CD4-positive, alpha-beta T cell treated with Interleukin-15 for 4 hours (primary cell): ENCODE measurements at regions not wholly inside any gene's neighbourhood (a gene's known extent, or its start where the extent isn't known, plus 50 kb on each side); places are given as distances from the start of the nearest gene placed in this dataset.

Experiments
- DNase-seq: peaks from one replicate; pipeline ENCODE4 v3.0.0-alpha.2; 2020; ENCODE audit warnings: low spot score

- DNase-seq: no peak
Observed at GRCh38 chr11:116148056-116148455, 624.7 kb downstream of the BUD13 start.

GRCh38 chr11:116145187-116145865 is 627.5 kb downstream of the BUD13 start:
- DNase-seq: no peak

DNA sequence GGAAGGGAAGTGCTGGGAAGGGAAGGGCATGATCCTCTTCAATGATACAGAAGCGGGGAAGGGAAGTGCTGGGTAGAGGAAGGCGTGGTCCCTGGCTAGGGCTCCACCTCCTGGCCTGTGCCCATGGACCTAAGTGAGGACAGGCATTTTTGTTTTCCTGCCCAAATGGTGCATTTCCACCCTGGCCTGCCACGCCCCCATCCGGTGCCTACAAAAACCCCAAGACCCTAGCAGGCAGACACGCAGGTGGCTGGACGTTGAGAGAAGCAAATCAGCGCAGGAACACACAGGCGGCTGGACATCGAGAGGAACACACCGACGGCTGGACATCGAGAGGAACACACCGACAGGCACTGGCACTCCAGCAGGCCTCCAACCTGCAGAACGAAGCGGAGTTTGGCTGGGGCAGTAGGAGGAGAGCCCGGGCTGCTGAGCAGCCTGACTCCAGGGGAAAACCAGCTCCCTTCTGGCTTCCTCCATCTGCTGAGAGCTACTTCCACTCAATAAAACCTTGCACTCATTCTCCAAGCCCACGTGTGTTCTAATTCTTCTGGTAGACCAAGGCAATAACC is 628.3 kb downstream of the BUD13 start:
- no peak for DNase-seq

- no peak for DNase-seq
Observed at GRCh38 chr11:116138280-116138679, 634.1 kb upstream of the CADM1 start.

DNA sequence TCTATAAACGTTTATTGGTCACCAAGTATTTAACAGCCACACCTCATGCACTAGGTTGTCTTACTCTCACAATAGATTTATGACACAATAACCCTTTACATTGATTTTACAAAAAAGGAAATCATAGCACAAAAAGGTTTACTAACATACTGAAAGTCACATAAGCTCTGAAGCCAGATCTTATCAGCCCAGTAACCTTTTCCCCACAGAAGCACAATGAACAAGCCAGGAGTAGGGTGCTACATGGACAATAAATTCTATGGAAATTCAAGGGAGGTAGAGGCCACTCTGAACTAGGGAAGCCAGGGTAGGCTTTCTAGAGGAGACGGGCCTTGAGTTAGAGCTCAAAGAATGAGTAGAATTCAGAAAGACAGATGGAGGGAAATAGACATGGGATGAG is 633.5 kb upstream of the CADM1 start:
- DNase-seq: no peak

- DNase-seq: no peak
Observed at GRCh38 chr11:116136987-116137674, 632.9 kb upstream of the CADM1 start.

DNA sequence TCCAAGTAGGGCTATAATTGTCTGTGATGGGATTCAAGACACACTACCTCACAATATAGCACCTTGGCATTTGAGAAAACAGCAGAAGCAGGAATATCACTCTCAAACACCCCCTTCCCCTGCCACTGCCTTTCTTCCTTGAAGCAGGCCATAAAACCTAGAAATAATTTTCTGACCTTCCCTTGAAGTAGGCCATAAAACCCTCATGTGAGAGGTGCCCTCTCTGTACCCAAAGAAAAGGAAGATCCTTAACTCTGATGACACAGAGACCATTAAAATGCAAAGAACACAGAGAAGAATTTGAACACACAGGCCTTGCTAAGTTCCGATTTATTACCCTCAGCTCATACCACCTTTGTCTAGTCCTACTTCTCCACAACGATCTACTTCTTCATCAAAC is 631.7 kb upstream of the CADM1 start:
- no peak for DNase-seq

DNA sequence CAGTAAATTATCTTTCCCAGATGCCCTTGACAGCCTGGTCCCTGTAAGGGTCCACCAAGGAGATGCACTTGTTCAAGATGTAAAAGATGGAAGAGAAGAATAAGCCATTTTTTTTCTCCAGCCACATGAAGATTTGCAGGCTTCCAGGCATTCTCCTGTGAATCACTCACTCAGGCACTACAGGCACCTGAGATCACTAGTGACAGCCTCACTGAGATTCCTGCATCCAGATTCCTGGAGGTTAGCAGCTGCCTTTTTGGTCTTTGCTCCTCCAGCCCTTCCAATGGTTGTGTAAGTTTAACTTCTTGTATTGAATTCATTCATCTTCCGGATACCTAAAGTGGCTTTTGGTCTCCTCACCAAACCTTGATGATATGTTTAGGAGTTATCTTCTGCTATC is 630.2 kb upstream of the CADM1 start:
- DNase-seq: no peak

DNA sequence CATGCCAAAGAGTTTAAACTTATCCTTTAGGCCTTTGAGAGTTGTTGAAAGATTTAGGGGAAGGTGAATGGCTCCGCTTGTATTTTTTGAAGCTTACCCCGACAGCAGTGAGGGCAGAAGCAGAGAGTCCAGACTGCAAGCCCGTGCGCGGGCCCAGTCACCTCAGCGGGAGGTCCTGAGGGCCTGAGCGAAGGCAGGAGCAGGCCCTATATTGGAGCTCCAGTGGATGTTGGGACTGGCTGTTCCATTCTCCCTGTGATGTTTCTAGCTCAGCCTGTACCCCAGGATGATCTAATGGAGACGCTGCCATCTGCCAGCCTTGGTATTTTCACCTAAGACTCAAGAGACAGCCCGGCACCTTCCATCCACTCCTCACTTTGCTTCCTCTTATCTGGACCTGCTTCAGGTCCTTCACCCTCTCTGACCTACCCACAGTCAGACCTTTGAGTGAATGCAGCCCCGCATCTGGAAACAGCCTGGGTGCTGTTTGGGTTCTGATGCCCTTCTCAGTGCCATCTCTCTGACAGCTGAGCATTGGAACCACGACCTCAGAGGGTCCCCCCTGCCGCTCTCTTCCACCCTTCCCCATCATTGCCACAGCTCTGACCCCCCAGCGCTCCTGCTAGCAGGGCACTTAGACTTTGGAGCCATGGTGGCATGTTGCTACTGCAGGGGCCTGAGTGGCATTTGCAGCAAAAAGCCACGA is 628.2 kb upstream of the CADM1 start:
- DNase-seq: no peak

GRCh38 chr11:116130122-116130521 is 625.9 kb upstream of the CADM1 start:
- DNase-seq: no peak

- DNase-seq: no peak
Observed at GRCh38 chr11:116129456-116129855, 625.2 kb upstream of the CADM1 start.

DNA sequence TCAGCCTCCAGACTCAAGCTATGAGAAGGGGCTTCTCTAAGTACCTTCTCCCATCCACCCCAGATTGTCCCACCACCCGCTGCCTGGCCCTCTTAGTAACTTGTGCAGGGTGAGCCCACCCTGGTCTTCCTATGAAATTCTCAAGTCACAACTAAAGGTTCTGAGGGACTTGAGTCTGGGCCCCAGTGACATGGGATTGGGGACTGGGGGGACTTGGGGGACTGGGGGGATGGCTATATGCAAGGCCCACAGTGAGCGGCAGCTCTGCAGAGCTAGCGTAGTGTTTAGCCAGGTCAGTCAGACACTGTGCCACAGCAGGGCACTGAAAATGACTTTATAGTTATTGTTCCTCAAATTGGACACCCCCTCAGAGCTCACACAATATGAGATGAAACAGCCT is 622.3 kb upstream of the CADM1 start:
- no peak for DNase-seq

DNA sequence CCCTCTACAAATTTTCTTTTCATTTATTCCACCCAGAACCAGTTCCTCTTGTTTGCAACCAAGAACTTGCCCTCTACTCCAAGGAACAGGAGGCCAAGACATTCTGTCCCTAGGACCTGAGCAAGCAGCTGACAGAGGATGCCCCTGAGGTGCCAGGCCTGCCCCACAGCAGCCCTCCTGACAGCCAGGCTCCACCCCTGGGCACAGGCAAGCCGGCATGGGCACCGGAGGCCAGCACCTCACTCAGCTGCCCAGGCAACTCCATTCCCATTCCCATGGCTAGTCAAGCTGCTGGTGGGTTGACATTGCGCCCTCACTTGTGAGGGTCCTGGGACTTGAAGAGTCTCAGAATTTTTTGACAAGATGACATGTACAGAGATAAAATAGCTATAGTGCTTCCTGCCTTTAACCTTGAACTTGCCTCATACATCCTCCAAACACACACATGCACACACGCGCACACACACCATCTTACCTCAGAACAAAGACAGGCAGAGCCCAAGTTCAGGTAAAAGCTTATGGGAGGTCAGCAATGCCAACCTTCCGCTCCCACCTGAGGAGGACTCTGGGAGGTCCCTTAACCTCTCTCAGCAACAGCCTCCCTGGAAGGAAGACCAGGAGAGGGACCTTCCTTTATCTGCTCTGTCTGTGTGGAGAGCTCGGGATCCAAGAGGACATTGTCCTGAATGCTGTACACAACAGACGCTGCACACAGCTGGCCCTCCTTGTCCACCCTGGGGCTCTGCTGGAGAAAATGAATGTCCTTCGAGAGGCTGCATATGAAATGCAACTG is 620.9 kb upstream of the CADM1 start:
- no peak for DNase-seq

DNA sequence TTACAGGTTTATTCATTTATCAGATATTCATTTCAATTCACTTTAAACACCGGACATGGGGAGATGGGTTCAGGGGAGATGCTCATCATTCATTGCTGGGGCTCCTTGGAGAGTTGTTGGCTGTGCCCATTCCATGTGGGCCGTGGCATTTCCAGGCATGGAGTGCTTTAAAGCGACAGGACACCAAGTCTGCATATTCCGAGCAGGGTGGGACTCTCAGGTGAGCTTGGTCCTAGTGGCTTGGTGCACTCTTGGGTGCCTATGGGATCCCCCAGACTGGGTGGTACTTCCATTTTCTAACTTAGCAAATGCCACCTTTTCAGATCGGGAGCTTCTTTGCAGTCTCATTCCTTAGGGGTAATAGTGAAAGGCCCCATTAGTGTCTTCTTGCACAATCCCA is 619.5 kb upstream of the CADM1 start:
- DNase-seq: no peak

GRCh38 chr11:116122697-116123472 is 618.7 kb upstream of the CADM1 start:
- DNase-seq: no peak

DNA sequence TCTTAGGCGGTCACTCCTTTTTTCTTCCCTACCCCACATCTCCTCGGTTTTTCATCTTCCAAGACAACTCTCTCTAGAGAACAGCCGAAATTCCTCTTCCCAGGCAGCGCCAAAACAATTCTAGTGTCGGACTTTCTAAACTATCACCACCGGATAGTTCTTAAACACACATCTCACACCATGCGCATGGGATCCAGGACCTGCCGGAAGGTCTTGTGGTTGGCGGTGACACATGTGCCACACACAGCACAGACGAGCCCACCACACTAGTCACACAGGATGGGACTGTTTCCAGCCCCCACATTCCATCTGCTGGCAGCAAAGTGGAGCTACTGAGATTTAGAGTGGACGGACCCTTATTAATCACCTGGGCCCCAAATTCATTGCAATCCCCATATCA is 614.9 kb upstream of the CADM1 start:
- DNase-seq: no peak

DNA sequence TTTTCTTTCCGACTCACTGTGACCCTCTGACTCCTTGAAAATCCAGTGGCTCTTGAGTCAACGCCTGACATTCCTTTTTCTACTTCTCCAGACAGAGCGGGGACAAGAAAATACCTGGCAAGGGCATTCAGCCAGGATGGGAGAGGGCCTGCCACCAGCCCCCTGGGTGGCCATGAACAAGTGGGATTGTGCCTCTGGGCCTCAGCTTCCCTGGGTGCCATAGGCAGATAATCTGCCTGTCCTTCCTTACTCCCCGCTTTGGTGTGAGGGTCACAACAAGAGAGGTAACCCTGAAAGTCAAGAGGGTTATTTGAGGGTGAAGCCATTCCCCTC is 613.9 kb upstream of the CADM1 start:
- DNase-seq: no peak

- DNase-seq: no peak
Observed at GRCh38 chr11:116117331-116118137, 613.3 kb upstream of the CADM1 start.

GRCh38 chr11:116115801-116116200 is 611.6 kb upstream of the CADM1 start:
- no peak for DNase-seq

GRCh38 chr11:116114198-116114651 is 610.0 kb upstream of the CADM1 start:
- no peak for DNase-seq
